ENCODE measurements at regions not wholly inside any gene's neighbourhood (a gene's known extent, or its start where the extent isn't known, plus 50 kb on each side); places are given as distances from the start of the nearest gene placed in this dataset.

DNA sequence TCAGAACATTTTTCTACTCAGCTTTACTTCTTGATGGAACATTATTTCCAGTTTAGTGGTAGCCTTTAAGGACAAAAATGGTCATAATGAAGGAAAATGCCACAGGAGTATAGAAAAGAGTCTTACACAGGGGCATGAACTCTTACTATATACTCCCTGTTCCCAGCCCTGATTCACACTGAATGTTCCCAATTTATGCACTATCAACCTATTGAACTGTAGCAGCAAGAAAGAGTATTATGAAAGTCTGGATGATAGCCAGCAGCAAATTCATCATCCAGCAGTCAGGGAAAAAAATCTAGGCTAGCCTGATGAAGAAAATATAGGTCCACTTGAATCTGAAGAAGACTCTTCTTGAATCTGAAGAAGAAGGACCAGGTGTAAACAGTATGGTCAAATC is 1170.3 kb upstream of the CHAC2 start:
- DNase-seq (ENCODE audit: low read depth, low spot score) (no peak), FAIRE-seq (no peak), ATAC-seq (no peak)
- in situ Hi-C loops (cut with MboI): no loop called here
- H3K9ac ChIP-seq (ENCODE audit: control insufficient read depth, insufficient read depth, low read length): no peak overlapping the region
- intact Hi-C loops (cut with micrococcal nuclease; ENCODE audit: unreplicated experiment): no loop called here
- no peaks in the 10 kb centered on the region for H3K27me3 ChIP-seq (replicated peaks in 1 of 2; ENCODE audit: control insufficient read depth in 2 of 2, insufficient read depth in 2 of 2, low read length in 1 of 2)
- no peak overlapping the region for H3K4me2 ChIP-seq (ENCODE audit: control insufficient read depth, insufficient read depth)
- no peaks in the 10 kb centered on the region for H3K4me1 ChIP-seq (ENCODE audit: control insufficient read depth, insufficient read depth, low read length)
- BruUV-seq (replicated peaks): no TSS peak
- ChIA-PET SMC1A (ENCODE audit: uncharacterized antibody, unreplicated experiment) (no interaction called here), RAD21 (ENCODE audit: unreplicated experiment) (no interaction called here), CTCF (no interaction called here), POLR2A (no interaction called here)
- no peaks in the 10 kb centered on the region for H3K9me3 ChIP-seq (replicated peaks; ENCODE audit: control insufficient read depth, insufficient read depth, low read length)
- no peaks in the 10 kb centered on the region for H3K36me3 ChIP-seq (ENCODE audit: control insufficient read depth in 2 of 2, insufficient read depth in 2 of 2, low read length in 1 of 2)
- TF ChIP-seq, protein P1, sequence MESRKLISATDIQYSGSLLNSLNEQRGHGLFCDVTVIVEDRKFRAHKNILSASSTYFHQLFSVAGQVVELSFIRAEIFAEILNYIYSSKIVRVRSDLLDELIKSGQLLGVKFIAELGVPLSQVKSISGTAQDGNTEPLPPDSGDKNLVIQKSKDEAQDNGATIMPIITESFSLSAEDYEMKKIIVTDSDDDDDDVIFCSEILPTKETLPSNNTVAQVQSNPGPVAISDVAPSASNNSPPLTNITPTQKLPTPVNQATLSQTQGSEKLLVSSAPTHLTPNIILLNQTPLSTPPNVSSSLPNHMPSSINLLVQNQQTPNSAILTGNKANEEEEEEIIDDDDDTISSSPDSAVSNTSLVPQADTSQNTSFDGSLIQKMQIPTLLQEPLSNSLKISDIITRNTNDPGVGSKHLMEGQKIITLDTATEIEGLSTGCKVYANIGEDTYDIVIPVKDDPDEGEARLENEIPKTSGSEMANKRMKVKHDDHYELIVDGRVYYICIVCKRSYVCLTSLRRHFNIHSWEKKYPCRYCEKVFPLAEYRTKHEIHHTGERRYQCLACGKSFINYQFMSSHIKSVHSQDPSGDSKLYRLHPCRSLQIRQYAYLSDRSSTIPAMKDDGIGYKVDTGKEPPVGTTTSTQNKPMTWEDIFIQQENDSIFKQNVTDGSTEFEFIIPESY (IDR thresholded peaks at IDR 0.05): no peak
- TF ChIP-seq RBBP5 (conservative IDR thresholded peaks at IDR 0.05): no peak
- no peak for TF ChIP-seq NR2F1 (conservative IDR thresholded peaks at IDR 0.05)
- H3K79me2 ChIP-seq (ENCODE audit: control insufficient read depth, insufficient read depth, low read length): no peaks in the 10 kb centered on the region
- no peak overlapping the region for H3K27ac ChIP-seq (ENCODE audit: control insufficient read depth, insufficient read depth)
- no peaks in the 10 kb centered on the region for H4K20me1 ChIP-seq (ENCODE audit: control insufficient read depth, insufficient read depth)
- H2AFZ ChIP-seq (ENCODE audit: control insufficient read depth, low read depth, low read length): no peak overlapping the region
- no peak overlapping the region for H3K4me3 ChIP-seq

DNA sequence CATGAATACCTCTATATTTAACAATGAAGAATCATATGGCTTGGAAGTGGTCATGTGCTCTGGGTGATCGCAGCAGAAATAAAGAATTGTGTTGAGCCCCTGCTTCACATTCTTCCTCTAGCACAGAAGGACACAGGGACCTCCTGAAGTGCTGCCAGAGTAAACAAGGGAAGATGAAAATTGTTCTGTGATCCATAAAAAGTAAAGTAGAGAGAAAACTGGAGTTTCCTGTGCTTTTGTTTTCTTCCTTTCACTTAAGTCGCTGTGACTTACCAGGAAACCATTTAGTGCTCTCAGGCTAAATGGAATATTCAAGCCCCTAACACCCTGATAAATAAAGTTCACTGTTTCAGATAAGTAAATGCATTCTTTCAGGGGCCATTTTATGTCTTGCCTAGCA is 1173.6 kb upstream of the CHAC2 start:
- intact Hi-C loops (cut with micrococcal nuclease; ENCODE audit: unreplicated experiment): no loop called here
- no peak overlapping the region for H3K4me3 ChIP-seq
- no peak for DNase-seq (ENCODE audit: low read depth, low spot score)
- WGBS (ENCODE audit: insufficient coverage, insufficient replicate concordance, low lambda C conversion rate, missing lambda C conversion rate): 8% methylated on average over 2 of the region's 2 CpGs
- ChIA-PET SMC1A (ENCODE audit: uncharacterized antibody, unreplicated experiment) (no interaction called here), CTCF (no interaction called here), RAD21 (ENCODE audit: unreplicated experiment) (no interaction called here), POLR2A (no interaction called here)
- no peaks in the 10 kb centered on the region for H3K79me2 ChIP-seq (ENCODE audit: control insufficient read depth, insufficient read depth, low read length)
- no TSS peak for BruUV-seq (replicated peaks)
- H3K9me3 ChIP-seq (replicated peaks; ENCODE audit: control insufficient read depth, insufficient read depth, low read length): no peaks in the 10 kb centered on the region
- in situ Hi-C loops (cut with MboI): no loop called here
- H2AFZ ChIP-seq (ENCODE audit: control insufficient read depth, low read depth, low read length): no peak overlapping the region
- no peaks in the 10 kb centered on the region for H3K27me3 ChIP-seq (replicated peaks in 1 of 2; ENCODE audit: control insufficient read depth in 2 of 2, insufficient read depth in 2 of 2, low read length in 1 of 2)
- H4K20me1 ChIP-seq (ENCODE audit: control insufficient read depth, insufficient read depth): no peaks in the 10 kb centered on the region
- H3K4me2 ChIP-seq (ENCODE audit: control insufficient read depth, insufficient read depth): no peak overlapping the region
- no peak overlapping the region for H3K9ac ChIP-seq (ENCODE audit: control insufficient read depth, insufficient read depth, low read length)
- no peak for FAIRE-seq
- no peak overlapping the region for H3K27ac ChIP-seq (ENCODE audit: control insufficient read depth, insufficient read depth)
- H3K36me3 ChIP-seq (ENCODE audit: control insufficient read depth in 2 of 2, insufficient read depth in 2 of 2, low read length in 1 of 2): no peaks in the 10 kb centered on the region
- ATAC-seq: no peak
- no peaks in the 10 kb centered on the region for H3K4me1 ChIP-seq (ENCODE audit: control insufficient read depth, insufficient read depth, low read length)
- TF ChIP-seq TCF3 (IDR thresholded peaks at IDR 0.05; ENCODE audit: borderline replicate concordance, insufficient read depth, low read depth, low read length): no peak
- TF ChIP-seq GABPA (IDR thresholded peaks at IDR 0.05; ENCODE audit: low read depth): no peak
- TF ChIP-seq, protein P2, sequence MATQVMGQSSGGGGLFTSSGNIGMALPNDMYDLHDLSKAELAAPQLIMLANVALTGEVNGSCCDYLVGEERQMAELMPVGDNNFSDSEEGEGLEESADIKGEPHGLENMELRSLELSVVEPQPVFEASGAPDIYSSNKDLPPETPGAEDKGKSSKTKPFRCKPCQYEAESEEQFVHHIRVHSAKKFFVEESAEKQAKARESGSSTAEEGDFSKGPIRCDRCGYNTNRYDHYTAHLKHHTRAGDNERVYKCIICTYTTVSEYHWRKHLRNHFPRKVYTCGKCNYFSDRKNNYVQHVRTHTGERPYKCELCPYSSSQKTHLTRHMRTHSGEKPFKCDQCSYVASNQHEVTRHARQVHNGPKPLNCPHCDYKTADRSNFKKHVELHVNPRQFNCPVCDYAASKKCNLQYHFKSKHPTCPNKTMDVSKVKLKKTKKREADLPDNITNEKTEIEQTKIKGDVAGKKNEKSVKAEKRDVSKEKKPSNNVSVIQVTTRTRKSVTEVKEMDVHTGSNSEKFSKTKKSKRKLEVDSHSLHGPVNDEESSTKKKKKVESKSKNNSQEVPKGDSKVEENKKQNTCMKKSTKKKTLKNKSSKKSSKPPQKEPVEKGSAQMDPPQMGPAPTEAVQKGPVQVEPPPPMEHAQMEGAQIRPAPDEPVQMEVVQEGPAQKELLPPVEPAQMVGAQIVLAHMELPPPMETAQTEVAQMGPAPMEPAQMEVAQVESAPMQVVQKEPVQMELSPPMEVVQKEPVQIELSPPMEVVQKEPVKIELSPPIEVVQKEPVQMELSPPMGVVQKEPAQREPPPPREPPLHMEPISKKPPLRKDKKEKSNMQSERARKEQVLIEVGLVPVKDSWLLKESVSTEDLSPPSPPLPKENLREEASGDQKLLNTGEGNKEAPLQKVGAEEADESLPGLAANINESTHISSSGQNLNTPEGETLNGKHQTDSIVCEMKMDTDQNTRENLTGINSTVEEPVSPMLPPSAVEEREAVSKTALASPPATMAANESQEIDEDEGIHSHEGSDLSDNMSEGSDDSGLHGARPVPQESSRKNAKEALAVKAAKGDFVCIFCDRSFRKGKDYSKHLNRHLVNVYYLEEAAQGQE (IDR thresholded peaks at IDR 0.05; ENCODE audit: low read depth, low read length): no peak
- TF ChIP-seq RAD51 (IDR thresholded peaks at IDR 0.05): no peak
- TF ChIP-seq CBX3 (IDR thresholded peaks at IDR 0.05; ENCODE audit: borderline replicate concordance, low read depth): no peak
- no peak for TF ChIP-seq GATAD2B (conservative IDR thresholded peaks at IDR 0.05; ENCODE audit: low read depth)
- no peak for TF ChIP-seq SMAD1 (IDR thresholded peaks at IDR 0.05; ENCODE audit: low read depth, partially characterized antibody)
- TF ChIP-seq EGR1 (IDR thresholded peaks at IDR 0.05; ENCODE audit: borderline replicate concordance in 1 of 2, low read depth in 2 of 2, low read length in 2 of 2): no peak
- no peak for TF ChIP-seq CBFB (IDR thresholded peaks at IDR 0.05; ENCODE audit: low read depth)
- no peak for TF ChIP-seq SRF (IDR thresholded peaks at IDR 0.05; ENCODE audit: low read depth in 2 of 2, low read length in 2 of 2)
- no peak for TF ChIP-seq PBX3 (IDR thresholded peaks at IDR 0.05; ENCODE audit: insufficient replicate concordance, low read depth, low read length)
